Fibroblast of villous mesenchyme (primary cell): ENCODE measurements at regions not wholly inside any gene's neighbourhood (a gene's known extent, or its start where the extent isn't known, plus 50 kb on each side); places are given as distances from the start of the nearest gene placed in this dataset.
"Not testable (repeated sequence)": the region's sequence is repeated elsewhere in the genome, so short reads cannot be mapped to it uniquely, and the experiment has no call there.

Experiments used
- DNase-seq: peaks from one replicate; pipeline ENCODE4 v3.0.0-alpha.2; 2010; ENCODE audit warnings: low read depth
- H3K4me3 ChIP-seq: 2 replicates; pipeline ENCODE4 v1.5.1; 2011; ENCODE audit warnings: low read depth, mild to moderate bottlenecking, low read length
- CTCF ChIP-seq: IDR thresholded peaks from 2 replicates; pipeline ENCODE4 v1.5.1; 2012; ENCODE audit warnings: low read depth, mild to moderate bottlenecking, low read length; ENCODE audit not compliant: insufficient read depth

GRCh38 chr9:65426231-65426630 lies 141.2 kb upstream of the FOXD4L5 start:
- no peak for TF ChIP-seq CTCF
- DNase-seq: no peak
- H3K4me3 ChIP-seq: no peak overlapping the region

- DNase-seq, H3K4me3 ChIP-seq: not testable (repeated sequence)
Observed at GRCh38 chr9:65425183-65425582, 140.2 kb upstream of the FOXD4L5 start.

- DNase-seq, H3K4me3 ChIP-seq: not testable (repeated sequence)
Observed at GRCh38 chr9:65424437-65424984, 139.5 kb upstream of the FOXD4L5 start.

- H3K4me3 ChIP-seq, DNase-seq: not testable (repeated sequence)
Observed at GRCh38 chr9:65423691-65424436, 138.9 kb upstream of the FOXD4L5 start.

- not testable (repeated sequence) for DNase-seq, H3K4me3 ChIP-seq
Observed at GRCh38 chr9:65422966-65423690, 138.1 kb upstream of the FOXD4L5 start.

GRCh38 chr9:65421486-65421885 lies 136.5 kb upstream of the FOXD4L5 start:
- not testable (repeated sequence) for H3K4me3 ChIP-seq, DNase-seq

GRCh38 chr9:65420771-65421170 lies 135.8 kb upstream of the FOXD4L5 start:
- DNase-seq: no peak
- no peak overlapping the region for H3K4me3 ChIP-seq
- TF ChIP-seq CTCF: no peak

- H3K4me3 ChIP-seq, DNase-seq: not testable (repeated sequence)
Observed at GRCh38 chr9:65418966-65419365, 134.0 kb upstream of the FOXD4L5 start.

- not testable (repeated sequence) for DNase-seq, H3K4me3 ChIP-seq
Observed at GRCh38 chr9:65416948-65417347, 131.9 kb upstream of the FOXD4L5 start.

GRCh38 chr9:65414249-65414648 lies 129.2 kb upstream of the FOXD4L5 start:
- DNase-seq, H3K4me3 ChIP-seq: not testable (repeated sequence)

GRCh38 chr9:65413371-65413770 lies 128.4 kb upstream of the FOXD4L5 start:
- not testable (repeated sequence) for DNase-seq, H3K4me3 ChIP-seq

GRCh38 chr9:65411901-65412300 lies 126.9 kb upstream of the FOXD4L5 start:
- no peak overlapping the region for H3K4me3 ChIP-seq
- DNase-seq: no peak
- no peak for TF ChIP-seq CTCF
